Small intestine (tissue), 7 donors: ENCODE measurements at regions not wholly inside any gene's neighbourhood (a gene's known extent, or its start where the extent isn't known, plus 50 kb on each side); places are given as distances from the start of the nearest gene placed in this dataset.

Source experiments
- DNase-seq, 2 donors: peaks; one replicate each; pipeline versions ENCODE4 v3.0.0 to v3.0.0-alpha.2; 2013
- FAIRE-seq: peaks from 2 replicates; lab custom pipeline; 2012; peaks lifted over from hg19 to GRCh38; lab: Jason Lieb, UNC
- H3K27ac ChIP-seq, 3 donors: one replicate each; pipeline ENCODE4 v1.5.1; 2013; ENCODE audit warnings: low read length in 2 of 3, mild to moderate bottlenecking in 2 of 3, control low read depth in 1 of 3, inconsistent platforms in 1 of 3, low read depth in 1 of 3, moderate library complexity in 1 of 3
- H3K27me3 ChIP-seq, 3 donors: one replicate each; pipeline ENCODE4 v1.6.1; 2013; ENCODE audit warnings: low read length in 3 of 3, inconsistent platforms in 1 of 3; ENCODE audit not compliant: control insufficient read depth in 3 of 3, insufficient read depth in 3 of 3
- H3K36me3 ChIP-seq, 3 donors: one replicate each; pipeline ENCODE4 v1.6.1; 2013; ENCODE audit warnings: low read length in 3 of 3, inconsistent platforms in 1 of 3, low read depth in 1 of 3, mild to moderate bottlenecking in 1 of 3, moderate library complexity in 1 of 3; ENCODE audit not compliant: control insufficient read depth in 3 of 3, insufficient read depth in 2 of 3
- H3K4me1 ChIP-seq, 3 donors: one replicate each; pipeline ENCODE4 v1.6.1; 2013; ENCODE audit warnings: low read length in 2 of 3, inconsistent platforms in 1 of 3, low read depth in 1 of 3, mild to moderate bottlenecking in 1 of 3, moderate library complexity in 1 of 3; ENCODE audit not compliant: control insufficient read depth in 3 of 3, insufficient read depth in 2 of 3
- H3K4me3 ChIP-seq, 3 donors: one replicate each; pipeline ENCODE4 v1.5.1; 2013; ENCODE audit warnings: low read length in 3 of 3, control low read depth in 1 of 3, inconsistent platforms in 1 of 3, low read depth in 1 of 3, mild to moderate bottlenecking in 1 of 3, moderate library complexity in 1 of 3
- H3K9me3 ChIP-seq, 2 donors: one replicate each; pipeline ENCODE4 v1.6.1; 2013; ENCODE audit warnings: low read depth in 1 of 2, low read length in 1 of 2; ENCODE audit not compliant: control insufficient read depth in 2 of 2, insufficient read depth in 1 of 2
- WGBS, 3 donors: extraction: QIAGEN DNeasy Blood & Tissue Kit; methylation state at CpG; one replicate each; pipeline ENCODE4 v1.1.7; 2013; 5-methylcytosine and 5-hydroxymethylcytosine counted together
- donor health status: healthy with polysubstance abuse.
- donor health status: control.
- donor health status: control.
- donor health status: Bipolar disorder and iron deficiency.
- donor health status: healthy.

DNA sequence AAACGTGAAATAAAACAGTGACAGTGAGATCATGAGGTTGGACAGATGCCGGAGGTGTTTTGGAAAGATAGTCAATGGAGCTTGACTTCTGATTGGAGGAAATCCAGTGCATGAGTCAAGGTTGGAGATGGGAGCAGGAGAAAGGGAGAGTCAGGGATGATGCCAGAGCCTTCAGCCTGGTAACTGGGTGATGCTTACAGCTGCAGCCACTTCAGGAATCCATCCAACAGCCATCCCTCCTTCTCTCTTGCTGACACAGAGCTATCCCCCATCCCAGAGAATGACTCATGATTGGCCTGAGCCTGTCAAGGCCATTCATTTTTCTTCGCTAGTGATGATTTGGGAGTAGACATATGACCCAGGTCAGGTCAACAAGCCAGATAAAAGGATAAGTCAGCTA is 112.8 kb downstream of the SAMD5 start:
- no peak for FAIRE-seq
- no peak for DNase-seq
- H3K4me1 ChIP-seq = no peaks in the 10 kb centered on the region
- no peak overlapping the region for H3K27ac ChIP-seq
- 74 to 91% (median 89%) methylated on average over 3 of the region's 3 CpGs for WGBS, 3 donors
- H3K36me3 ChIP-seq = no peaks in the 10 kb centered on the region
- H3K4me3 ChIP-seq = no peak overlapping the region
- H3K9me3 ChIP-seq = peaks cover 0 to 8% of the 10 kb centered on the region in 2 donors
- no peaks in the 10 kb centered on the region for H3K27me3 ChIP-seq

DNA sequence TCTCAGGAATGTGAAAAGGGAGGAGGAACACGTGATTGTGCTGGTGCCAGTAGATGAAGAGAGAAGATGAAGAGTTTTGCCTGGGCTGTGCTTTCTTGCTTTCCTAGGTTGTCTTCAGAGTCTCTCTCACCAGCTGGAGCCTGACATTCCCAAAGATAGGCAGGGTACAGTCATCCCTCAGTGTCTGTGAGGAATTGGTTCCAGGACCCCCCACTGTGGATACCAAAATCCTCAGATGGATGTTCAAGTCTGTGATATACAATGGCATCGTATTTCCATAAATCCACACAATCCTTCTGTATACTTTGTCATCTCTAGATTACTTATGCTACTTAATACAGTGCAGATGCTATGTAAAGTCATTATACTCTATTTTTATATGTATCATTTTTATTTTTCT is 113.5 kb downstream of the SAMD5 start:
- Histone ChIP-seq H3K4me3 (no peak overlapping the region), H3K36me3 (no peaks in the 10 kb centered on the region), H3K4me1 (no peaks in the 10 kb centered on the region), H3K27ac (no peak overlapping the region), H3K27me3 (no peaks in the 10 kb centered on the region), H3K9me3 (peaks cover 0 to 8% of the 10 kb centered on the region in 2 donors)
- FAIRE-seq (no peak), DNase-seq (no peak)
- 69 to 88% (median 74%) methylated on average over 2 of the region's 2 CpGs for WGBS, 3 donors

DNA sequence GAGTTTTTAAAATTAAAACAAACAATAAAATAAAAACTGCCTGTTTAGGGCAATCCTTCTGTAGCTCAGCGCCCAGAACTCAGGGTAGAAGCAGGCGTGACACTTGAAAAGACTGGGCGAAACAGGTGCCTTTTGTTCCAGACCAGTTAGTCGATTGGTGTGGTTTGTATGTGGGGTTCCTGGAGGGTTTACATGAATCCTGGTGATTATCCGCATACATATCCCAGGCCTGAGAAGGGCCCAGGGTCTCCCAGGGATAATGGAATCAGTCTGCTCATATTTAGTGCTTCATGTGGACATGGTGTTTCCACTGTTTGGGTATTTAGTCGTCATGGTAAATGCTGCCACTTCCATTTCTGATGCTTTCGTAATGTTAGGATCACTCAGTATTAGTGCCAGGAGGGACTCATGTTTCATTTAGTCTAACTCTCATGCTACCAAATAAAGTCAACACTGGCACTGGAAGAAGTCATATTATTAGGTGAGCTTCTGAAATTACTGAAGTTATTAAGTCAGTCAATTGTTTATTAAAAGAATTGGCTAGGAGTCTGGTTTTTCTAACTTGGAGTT is 116.5 kb downstream of the SAMD5 start:
- Histone ChIP-seq H3K27ac (no peak overlapping the region), H3K27me3 (no peaks in the 10 kb centered on the region), H3K36me3 (no peaks in the 10 kb centered on the region), H3K9me3 (peaks cover 0 to 8% of the 10 kb centered on the region in 2 donors), H3K4me1 (no peaks in the 10 kb centered on the region), H3K4me3 (no peak overlapping the region)
- 88 to 93% (median 89%) methylated on average over 7 of the region's 7 CpGs for WGBS, 3 donors
- FAIRE-seq (no peak), DNase-seq (no peak)

DNA sequence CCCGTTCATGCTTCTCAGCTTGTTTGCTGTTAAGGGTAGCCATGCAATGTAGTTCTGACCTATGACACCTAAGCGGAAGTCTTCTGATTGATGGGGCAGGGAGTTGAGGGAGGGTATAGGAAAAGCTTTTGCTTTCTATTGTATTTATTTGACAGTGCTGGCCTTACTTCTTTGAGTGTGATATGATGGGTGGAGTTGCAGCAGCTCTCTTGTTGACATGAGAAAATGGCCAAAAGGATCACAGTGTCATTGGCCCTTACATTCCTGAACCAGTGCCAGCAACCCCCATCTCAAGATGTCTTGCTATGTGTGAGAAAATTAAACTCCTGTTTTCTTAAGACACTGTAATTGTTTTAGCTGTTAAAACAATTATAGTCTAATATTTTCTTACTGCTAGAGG is 117.5 kb downstream of the SAMD5 start:
- 80 to 97% (median 86%) methylated on average over 2 of the region's 2 CpGs for WGBS, 3 donors
- DNase-seq (no peak), FAIRE-seq (no peak)
- Histone ChIP-seq H3K4me3 (no peak overlapping the region), H3K9me3 (peaks cover 0 to 8% of the 10 kb centered on the region in 2 donors), H3K27me3 (no peaks in the 10 kb centered on the region), H3K27ac (no peak overlapping the region), H3K36me3 (no peaks in the 10 kb centered on the region), H3K4me1 (no peaks in the 10 kb centered on the region)

DNA sequence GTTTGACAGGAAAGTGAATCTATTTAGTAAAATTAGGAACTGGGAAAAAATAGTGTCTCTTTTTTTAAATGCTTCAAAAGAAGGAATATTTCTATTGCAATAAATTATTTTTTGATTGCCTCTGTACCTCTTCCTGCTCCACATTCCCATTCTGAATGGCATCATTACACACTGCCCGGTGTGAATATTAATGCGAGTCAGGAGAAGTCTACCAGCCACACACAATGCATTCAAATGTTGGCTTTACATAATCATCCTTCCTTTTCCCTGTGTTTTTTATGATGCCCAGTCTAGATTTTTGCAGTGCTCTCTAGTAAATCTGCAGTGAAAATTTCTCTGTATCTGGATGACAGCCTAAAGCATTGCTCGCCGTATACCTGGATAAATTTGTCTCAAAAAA is 118.9 kb downstream of the SAMD5 start:
- no peaks in the 10 kb centered on the region for H3K4me1 ChIP-seq
- DNase-seq = no peak
- H3K36me3 ChIP-seq = no peaks in the 10 kb centered on the region
- WGBS, 3 donors = 73 to 93% (median 79%) methylated on average over 4 of the region's 4 CpGs
- H3K9me3 ChIP-seq = peaks cover 0 to 6% of the 10 kb centered on the region in 2 donors
- H3K4me3 ChIP-seq = no peak overlapping the region
- no peak for FAIRE-seq
- no peak overlapping the region for H3K27ac ChIP-seq
- no peaks in the 10 kb centered on the region for H3K27me3 ChIP-seq

DNA sequence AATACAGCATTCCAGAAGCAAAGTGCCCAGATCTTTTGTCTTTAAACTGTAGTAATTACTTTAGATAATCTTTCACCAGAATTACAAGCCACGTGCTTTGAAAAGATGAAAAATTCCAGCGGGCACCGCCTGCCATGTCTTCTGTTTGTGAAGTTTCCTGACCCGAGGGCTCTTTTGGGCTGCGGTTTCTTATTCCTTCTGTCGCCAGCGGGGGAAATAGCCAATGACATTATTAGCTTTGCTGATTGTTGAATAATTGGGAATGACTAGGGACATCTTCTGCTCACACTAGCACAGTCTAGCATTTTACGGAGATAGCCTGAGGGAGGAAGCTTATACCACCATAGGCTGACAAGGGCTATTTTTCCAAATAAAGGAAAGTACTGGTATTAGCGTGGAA is 124.7 kb downstream of the SAMD5 start:
- no peak for DNase-seq
- no peak for FAIRE-seq
- H3K27ac ChIP-seq = no peak overlapping the region
- H3K9me3 ChIP-seq = peaks cover 0 to 4% of the 10 kb centered on the region in 2 donors
- no peaks in the 10 kb centered on the region for H3K36me3 ChIP-seq
- H3K4me1 ChIP-seq = no peaks in the 10 kb centered on the region
- no peaks in the 10 kb centered on the region for H3K27me3 ChIP-seq
- WGBS, 3 donors = 95 to 96% (median 95%) methylated on average over 9 of the region's 9 CpGs
- H3K4me3 ChIP-seq = no peak overlapping the region

DNA sequence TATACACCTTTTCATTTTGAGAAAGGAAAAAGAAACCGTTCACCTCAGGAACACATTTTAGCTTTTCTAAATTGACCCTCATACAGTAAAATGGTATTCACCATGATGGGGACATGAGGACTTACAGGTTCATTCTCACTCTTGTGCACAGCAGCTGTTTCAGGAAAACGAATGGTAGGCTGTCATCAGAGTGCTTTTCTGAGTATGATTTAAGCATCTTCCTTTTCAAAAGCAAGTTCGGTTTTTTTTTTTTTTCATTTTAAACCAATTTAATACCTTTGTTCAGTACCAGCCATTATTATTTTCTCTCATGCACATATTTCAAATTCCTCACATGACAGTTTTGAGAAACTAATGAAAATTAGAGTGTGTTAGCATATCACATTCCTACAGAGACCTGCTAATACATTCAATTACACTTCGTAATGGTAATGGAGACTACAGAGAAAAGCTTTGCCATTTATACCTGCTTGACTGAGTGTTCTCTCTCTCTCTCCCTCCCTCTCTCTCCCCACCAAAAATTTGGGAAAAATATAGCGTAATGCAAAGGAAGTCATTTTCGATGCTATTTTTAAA is 129.2 kb downstream of the SAMD5 start:
- Histone ChIP-seq H3K4me1 (no peaks in the 10 kb centered on the region), H3K36me3 (no peaks in the 10 kb centered on the region), H3K27ac (no peak overlapping the region), H3K4me3 (no peak overlapping the region), H3K27me3 (no peaks in the 10 kb centered on the region), H3K9me3 (peaks cover 0 to 4% of the 10 kb centered on the region in 2 donors)
- WGBS, 3 donors = 82 to 92% (median 85%) methylated on average over 6 of the region's 6 CpGs
- no peak for DNase-seq
- no peak for FAIRE-seq

DNA sequence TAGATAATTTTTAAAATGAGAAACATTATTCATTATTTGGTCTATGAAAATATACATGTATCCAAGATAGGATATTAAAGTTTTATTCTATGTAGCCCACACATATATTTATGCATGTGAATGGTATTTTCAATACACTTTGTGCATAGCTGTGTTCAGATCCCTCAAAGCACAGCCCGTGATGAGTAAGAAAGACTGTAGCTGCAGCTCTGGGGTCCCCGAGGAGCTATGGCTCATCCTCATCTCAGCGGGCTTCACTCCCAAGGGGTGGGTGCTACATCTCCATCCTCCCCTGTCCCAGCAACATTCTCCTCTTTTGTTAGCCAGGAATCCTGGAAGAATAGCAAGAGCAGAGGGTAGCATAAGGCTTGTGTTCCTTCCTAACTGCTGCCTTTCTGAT is 130.8 kb downstream of the SAMD5 start:
- Histone ChIP-seq H3K27ac (no peak overlapping the region), H3K27me3 (no peaks in the 10 kb centered on the region), H3K4me1 (no peaks in the 10 kb centered on the region), H3K4me3 (no peak overlapping the region), H3K36me3 (no peaks in the 10 kb centered on the region), H3K9me3 (peaks cover 0 to under 1% of the 10 kb centered on the region in 2 donors)
- 86 to 91% (median 88%) methylated on average over 3 of the region's 3 CpGs for WGBS, 3 donors
- no peak for FAIRE-seq
- DNase-seq = no peak

DNA sequence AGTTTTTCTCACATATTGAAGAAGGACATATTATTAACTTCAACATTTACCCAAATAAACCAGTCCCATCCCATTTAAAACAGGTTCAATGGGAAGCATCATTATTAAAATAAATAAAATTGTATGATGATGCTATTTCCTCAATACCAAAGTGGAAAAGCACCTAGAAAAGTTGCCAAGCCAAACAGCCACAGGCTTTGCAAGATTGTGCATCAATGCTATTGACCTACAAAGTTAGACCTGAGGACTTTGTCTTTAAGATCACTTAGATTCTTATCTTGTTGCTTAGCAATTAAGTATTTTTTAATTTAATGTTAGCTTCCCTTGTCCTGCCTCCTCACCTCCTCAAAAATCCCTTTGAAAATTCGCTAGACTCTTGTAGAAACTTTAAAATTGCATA is 132.1 kb downstream of the SAMD5 start:
- DNase-seq (no peak), FAIRE-seq (no peak)
- Histone ChIP-seq H3K4me3 (no peak overlapping the region), H3K27me3 (no peaks in the 10 kb centered on the region), H3K4me1 (no peaks in the 10 kb centered on the region), H3K36me3 (no peaks in the 10 kb centered on the region), H3K27ac (no peak overlapping the region), H3K9me3 (no peaks in the 10 kb centered on the region)
- WGBS, 3 donors = 45 to 81% (median 66%) methylated on average over 1 of the region's 1 CpG
